HepG2 (cell line): ENCODE measurements at regions not wholly inside any gene's neighbourhood (a gene's known extent, or its start where the extent isn't known, plus 50 kb on each side); places are given as distances from the start of the nearest gene placed in this dataset.

Experiments
- ATAC-seq: fragments of 200-7000 bp; cut with Tn5 transposase; 3 replicates; pipeline ENCODE4 v1.9.1; 2020; ENCODE audit warnings: mild to moderate bottlenecking, moderate library complexity
- BruUV-seq: library from RNA; stranded (reverse); fragments of 400-500 nt; replicated peaks from 2 replicates; lab custom pipeline; 2021; lab: Mats Ljungman, UMichigan
- CTCF ChIA-PET: fragments of 300-600 bp; formaldehyde crosslinking; extraction: SDS; loops from one replicate; lab custom pipeline; 2021; ENCODE audit warnings: low total read pairs, inconsistent platforms, low intra/inter-chr PET ratio; lab: Yijun Ruan, JAX
- POLR2A ChIA-PET: fragments of 350-600 bp; sonication (Branson Sonifier 250); formaldehyde crosslinking; loops from one replicate; lab custom pipeline; 2020; ENCODE audit warnings: antibody characterized with exemption, inconsistent platforms; lab: Yijun Ruan, JAX
- DNase-seq: peaks from one replicate; pipeline ENCODE4 v3.0.0-alpha.2; 2015; ENCODE audit warnings: low spot score
- FAIRE-seq: peaks from 3 replicates; lab custom pipeline; 2011; peaks lifted over from hg19 to GRCh38; lab: Jason Lieb, UNC
- H2AFZ ChIP-seq: one replicate; pipeline ENCODE4 v1.6.1; 2011; ENCODE audit warnings: low read length, inconsistent platforms
- H3K27ac ChIP-seq: fragments of 300-600 bp; 3 replicates; pipeline ENCODE4 v1.8.0; 2011; ENCODE audit warnings: mixed run types, mild to moderate bottlenecking, mixed read lengths, low read length, inconsistent platforms; ENCODE audit not compliant: insufficient read depth; ENCODE audit errors: extremely low read length
- H3K27me3 ChIP-seq, 2 experiments: fragments of 200-600 bp in 1 of 2; 2 replicates in 1 of 2; 3 replicates in 1 of 2; pipeline versions ENCODE4 v1.6.0 to v1.8.0; 2011; ENCODE audit warnings: low read length in 2 of 2, mild to moderate bottlenecking in 2 of 2, moderate library complexity in 2 of 2, inconsistent platforms in 1 of 2; ENCODE audit not compliant: insufficient read depth in 2 of 2, control insufficient read depth in 1 of 2
- H3K36me3 ChIP-seq, 2 experiments: fragments of 200-600 bp in 1 of 2; replicated peaks in 1 of 2; 2 replicates in 1 of 2; 3 replicates in 1 of 2; pipeline versions ENCODE4 v1.5.1 to v1.8.0; 2011; ENCODE audit warnings: low read length in 2 of 2, inconsistent platforms in 1 of 2; ENCODE audit not compliant: insufficient read depth in 2 of 2, control insufficient read depth in 1 of 2
- H3K4me1 ChIP-seq: 2 replicates; pipeline ENCODE4 v1.5.1; 2012; ENCODE audit warnings: low read length, inconsistent platforms; ENCODE audit not compliant: insufficient read depth
- H3K4me2 ChIP-seq: 2 replicates; pipeline ENCODE4 v1.6.0; 2011; ENCODE audit warnings: low read depth, low read length, inconsistent platforms
- H3K4me3 ChIP-seq, 3 experiments: fragments of 200-600 bp in 1 of 3; sonication (generic), shearing (Covaris generic) in 1 of 3; replicated peaks in 1 of 3; 2 replicates each; pipeline ENCODE4 v1.5.1; 2011 to 2016; ENCODE audit warnings: low read length in 3 of 3, inconsistent platforms in 2 of 3, low read depth in 2 of 3, mild to moderate bottlenecking in 2 of 3, control low read depth in 1 of 3, mixed read lengths in 1 of 3; ENCODE audit not compliant: insufficient read depth in 1 of 3
- H3K79me2 ChIP-seq: one replicate; pipeline ENCODE4 v1.6.1; 2011; ENCODE audit warnings: low read length, inconsistent platforms; ENCODE audit not compliant: insufficient read depth
- H3K9ac ChIP-seq: 2 replicates; pipeline ENCODE4 v1.6.0; 2011; ENCODE audit warnings: mild to moderate bottlenecking, low read depth, low read length, inconsistent platforms; ENCODE audit not compliant: insufficient read depth
- H3K9me3 ChIP-seq: 2 replicates; pipeline ENCODE4 v1.5.1; 2012; ENCODE audit warnings: mild to moderate bottlenecking, low read length
- H4K20me1 ChIP-seq: 2 replicates; pipeline ENCODE4 v1.6.0; 2011; ENCODE audit warnings: inconsistent platforms, mild to moderate bottlenecking, low read length, moderate library complexity; ENCODE audit not compliant: insufficient read depth
- BCL6 ChIP-seq: IDR thresholded peaks from 2 replicates; pipeline ENCODE4 v1.6.1; 2016; ENCODE audit warnings: missing genetic modification reagents, missing compliant biosample characterization
- KAT7 ChIP-seq: IDR thresholded peaks from 2 replicates; pipeline ENCODE4 v1.6.1; 2018; ENCODE audit warnings: borderline replicate concordance, missing compliant biosample characterization
- NFAT5 ChIP-seq: sonication (generic); formaldehyde crosslinking; IDR thresholded peaks from 2 replicates; pipeline ENCODE4 v1.4.0; 2020; ENCODE audit warnings: missing genetic modification reagents
- PAF1 ChIP-seq: IDR thresholded peaks from 2 replicates; pipeline ENCODE4 v1.6.1; 2016; ENCODE audit warnings: missing genetic modification reagents, missing compliant biosample characterization
- PAWR ChIP-seq: sonication (generic); formaldehyde crosslinking; IDR thresholded peaks from 2 replicates; pipeline ENCODE4 v1.4.0; 2020; ENCODE audit warnings: missing genetic modification reagents, mild to moderate bottlenecking, borderline replicate concordance
- RFX5 ChIP-seq: IDR thresholded peaks from 2 replicates; pipeline ENCODE4 v1.6.1; 2011; ENCODE audit warnings: low read depth, low read length, improper control_type of control experiment
- SMARCE1 ChIP-seq: fragments of 450-650 bp; IDR thresholded peaks from 2 replicates; pipeline ENCODE4 v1.6.1; 2017; ENCODE audit warnings: borderline replicate concordance
- THAP8 ChIP-seq: sonication (generic); formaldehyde crosslinking; IDR thresholded peaks from 2 replicates; pipeline ENCODE4 v1.5.1; 2020; ENCODE audit warnings: missing genetic modification reagents, mild to moderate bottlenecking, borderline replicate concordance
- TRIM24 ChIP-seq: sonication (generic); formaldehyde crosslinking; IDR thresholded peaks from 2 replicates; pipeline ENCODE4 v1.8.0; 2022; ENCODE audit warnings: mild to moderate bottlenecking, missing genetic modification reagents
- ZNF460 ChIP-seq: sonication (generic); formaldehyde crosslinking; IDR thresholded peaks from 2 replicates; pipeline ENCODE4 v1.5.1; 2020; ENCODE audit warnings: missing genetic modification reagents, mild to moderate bottlenecking, borderline replicate concordance
- ZNF530 ChIP-seq: sonication (generic); formaldehyde crosslinking; IDR thresholded peaks from 2 replicates; pipeline ENCODE4 v1.5.0; 2020; ENCODE audit warnings: low read depth, mild to moderate bottlenecking, missing genetic modification reagents
- ZSCAN29 ChIP-seq: sonication (generic); formaldehyde crosslinking; conservative IDR thresholded peaks from 2 replicates; pipeline ENCODE4 v1.4.0; 2020; ENCODE audit warnings: mild to moderate bottlenecking, missing genetic modification reagents
- ZSCAN30 ChIP-seq: sonication (generic); formaldehyde crosslinking; IDR thresholded peaks from 2 replicates; pipeline ENCODE4 v1.5.0; 2020; ENCODE audit warnings: mild to moderate bottlenecking, missing genetic modification reagents
- WGBS: methylation state at CpG from one replicate; pipeline ENCODE4 v1.1.6; 2017; ENCODE audit warnings: low lambda C conversion rate; 5-methylcytosine and 5-hydroxymethylcytosine counted together
- in situ Hi-C: cut with HindIII; loops from 2 replicates; pipeline ENCODE4 v1.10.0; 2017; ENCODE audit warnings: low pct_unique_long_range_greater_than_20kb; ENCODE audit not compliant: extremely low pct_ligation_motif_present
- intact Hi-C: fragments of 100-400 bp; cut with micrococcal nuclease; formaldehyde crosslinking; loops from one replicate; pipeline ENCODE4 v1.10.0; 2022; ENCODE audit not compliant: unreplicated experiment
- TF ChIP-seq, protein P1 (sequence below): sonication (generic); formaldehyde crosslinking; IDR thresholded peaks from 2 replicates; pipeline ENCODE4 v1.4.0; 2020; ENCODE audit warnings: mild to moderate bottlenecking, missing genetic modification reagents
- TF ChIP-seq, protein P2 (sequence below): sonication (generic); formaldehyde crosslinking; IDR thresholded peaks from 2 replicates; pipeline ENCODE4 v1.8.0; 2022; ENCODE audit warnings: low read depth, missing genetic modification reagents

DNA sequence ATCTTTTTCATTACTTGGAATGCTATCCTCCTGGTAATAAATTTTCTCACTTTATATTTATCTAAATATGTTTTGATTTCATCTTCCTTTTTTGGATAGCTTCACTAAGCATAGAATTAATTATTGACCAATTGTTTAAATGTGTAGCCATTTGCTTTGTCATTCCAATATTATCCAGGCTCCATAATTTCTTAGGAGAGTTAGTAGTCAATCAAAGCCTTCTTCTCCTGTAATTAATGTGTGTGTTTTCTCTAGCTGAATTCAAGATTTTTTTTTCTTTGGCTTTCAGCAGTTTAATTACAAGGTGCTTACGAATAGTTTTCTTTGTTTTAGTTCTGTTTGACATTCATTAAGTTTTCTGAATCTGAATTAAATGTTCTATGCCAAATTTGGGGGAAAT, 545.9 kb upstream of the CELF2 start (continued):
- TF ChIP-seq NFAT5 (CRISPR knock-in tag) (no peak), PAWR (no peak), ZSCAN30 (CRISPR knock-in tag) (no peak)
- TF ChIP-seq, protein P1, sequence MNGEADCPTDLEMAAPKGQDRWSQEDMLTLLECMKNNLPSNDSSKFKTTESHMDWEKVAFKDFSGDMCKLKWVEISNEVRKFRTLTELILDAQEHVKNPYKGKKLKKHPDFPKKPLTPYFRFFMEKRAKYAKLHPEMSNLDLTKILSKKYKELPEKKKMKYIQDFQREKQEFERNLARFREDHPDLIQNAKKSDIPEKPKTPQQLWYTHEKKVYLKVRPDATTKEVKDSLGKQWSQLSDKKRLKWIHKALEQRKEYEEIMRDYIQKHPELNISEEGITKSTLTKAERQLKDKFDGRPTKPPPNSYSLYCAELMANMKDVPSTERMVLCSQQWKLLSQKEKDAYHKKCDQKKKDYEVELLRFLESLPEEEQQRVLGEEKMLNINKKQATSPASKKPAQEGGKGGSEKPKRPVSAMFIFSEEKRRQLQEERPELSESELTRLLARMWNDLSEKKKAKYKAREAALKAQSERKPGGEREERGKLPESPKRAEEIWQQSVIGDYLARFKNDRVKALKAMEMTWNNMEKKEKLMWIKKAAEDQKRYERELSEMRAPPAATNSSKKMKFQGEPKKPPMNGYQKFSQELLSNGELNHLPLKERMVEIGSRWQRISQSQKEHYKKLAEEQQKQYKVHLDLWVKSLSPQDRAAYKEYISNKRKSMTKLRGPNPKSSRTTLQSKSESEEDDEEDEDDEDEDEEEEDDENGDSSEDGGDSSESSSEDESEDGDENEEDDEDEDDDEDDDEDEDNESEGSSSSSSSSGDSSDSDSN, result no peak

DNA sequence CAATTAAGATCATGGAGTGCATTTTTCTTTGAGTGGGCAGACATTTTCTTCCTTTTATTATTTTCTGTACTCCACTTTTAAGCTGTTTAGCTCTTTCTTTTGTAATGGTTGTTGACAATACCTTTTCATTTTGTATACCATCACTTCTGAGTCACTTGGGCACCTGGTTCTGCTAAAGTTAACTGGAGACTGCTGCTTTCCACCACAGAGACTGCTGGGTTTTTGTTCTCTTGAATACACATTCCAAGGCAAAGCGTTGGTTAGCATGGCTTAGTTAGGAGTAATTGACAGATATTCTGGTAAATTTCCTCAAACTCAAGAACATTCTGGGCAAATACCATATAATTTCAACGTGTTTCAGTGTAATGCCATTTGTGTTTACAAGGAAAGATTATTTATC, 541.9 kb upstream of the CELF2 start:
- DNase-seq, result no peak
- in situ Hi-C loops, result no loop called here
- POLR2A ChIA-PET, result no interaction called here
- no peaks in the 10 kb centered on the region for H3K36me3 ChIP-seq
- H3K9ac ChIP-seq, result no peak overlapping the region
- BruUV-seq, result no TSS peak
- H3K27ac ChIP-seq, result no peak overlapping the region
- 2% methylated on average over 2 of the region's 2 CpGs for WGBS
- H4K20me1 ChIP-seq, result no peaks in the 10 kb centered on the region
- H3K27me3 ChIP-seq, result no peaks in the 10 kb centered on the region
- FAIRE-seq, result no peak
- H3K4me1 ChIP-seq, result no peaks in the 10 kb centered on the region
- intact Hi-C loops, result no loop called here
- H3K9me3 ChIP-seq, result peaks cover 93% of the 10 kb centered on the region
- H3K4me3 ChIP-seq, result no peak overlapping the region
- no peak overlapping the region for H2AFZ ChIP-seq
- CTCF ChIA-PET, result no interaction called here
- no peaks in the 10 kb centered on the region for H3K79me2 ChIP-seq
- no peak for ATAC-seq
- no peak overlapping the region for H3K4me2 ChIP-seq
- TF ChIP-seq SMARCE1 (no peak), ZSCAN29 (CRISPR knock-in tag) (no peak), RFX5 (no peak), TRIM24 (CRISPR knock-in tag) (no peak), PAF1 (CRISPR knock-in tag) (no peak), BCL6 (CRISPR knock-in tag) (no peak), ZNF530 (CRISPR knock-in tag) (no peak), THAP8 (CRISPR knock-in tag) (no peak), ZNF460 (CRISPR knock-in tag) (no peak), KAT7 (CRISPR knock-in tag) (no peak)
- TF ChIP-seq, protein P2, sequence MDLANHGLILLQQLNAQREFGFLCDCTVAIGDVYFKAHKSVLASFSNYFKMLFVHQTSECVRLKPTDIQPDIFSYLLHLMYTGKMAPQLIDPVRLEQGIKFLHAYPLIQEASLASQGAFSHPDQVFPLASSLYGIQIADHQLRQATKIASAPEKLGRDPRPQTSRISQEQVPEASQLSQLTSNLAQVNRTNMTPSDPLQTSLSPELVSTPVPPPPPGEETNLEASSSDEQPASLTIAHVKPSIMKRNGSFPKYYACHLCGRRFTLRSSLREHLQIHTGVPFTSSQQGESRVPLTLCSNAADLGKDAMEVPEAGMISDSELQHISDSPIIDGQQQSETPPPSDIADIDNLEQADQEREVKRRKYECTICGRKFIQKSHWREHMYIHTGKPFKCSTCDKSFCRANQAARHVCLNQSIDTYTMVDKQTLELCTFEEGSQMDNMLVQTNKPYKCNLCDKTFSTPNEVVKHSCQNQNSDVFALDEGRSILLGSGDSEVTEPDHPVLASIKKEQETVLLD (CRISPR knock-in tag), result no peak
